Endometrium (tissue), 2 donors: ENCODE measurements at regions not wholly inside any gene's neighbourhood (a gene's known extent, or its start where the extent isn't known, plus 50 kb on each side); places are given as distances from the start of the nearest gene placed in this dataset.
"Not testable (repeated sequence)": the region's sequence is repeated elsewhere in the genome, so short reads cannot be mapped to it uniquely, and the experiment has no call there.

Source experiments
- FAIRE-seq: peaks from 2 replicates; lab custom pipeline; 2012; peaks lifted over from hg19 to GRCh38; lab: Jason Lieb, UNC
- donor health status: control.
- donor health status: control.

DNA sequence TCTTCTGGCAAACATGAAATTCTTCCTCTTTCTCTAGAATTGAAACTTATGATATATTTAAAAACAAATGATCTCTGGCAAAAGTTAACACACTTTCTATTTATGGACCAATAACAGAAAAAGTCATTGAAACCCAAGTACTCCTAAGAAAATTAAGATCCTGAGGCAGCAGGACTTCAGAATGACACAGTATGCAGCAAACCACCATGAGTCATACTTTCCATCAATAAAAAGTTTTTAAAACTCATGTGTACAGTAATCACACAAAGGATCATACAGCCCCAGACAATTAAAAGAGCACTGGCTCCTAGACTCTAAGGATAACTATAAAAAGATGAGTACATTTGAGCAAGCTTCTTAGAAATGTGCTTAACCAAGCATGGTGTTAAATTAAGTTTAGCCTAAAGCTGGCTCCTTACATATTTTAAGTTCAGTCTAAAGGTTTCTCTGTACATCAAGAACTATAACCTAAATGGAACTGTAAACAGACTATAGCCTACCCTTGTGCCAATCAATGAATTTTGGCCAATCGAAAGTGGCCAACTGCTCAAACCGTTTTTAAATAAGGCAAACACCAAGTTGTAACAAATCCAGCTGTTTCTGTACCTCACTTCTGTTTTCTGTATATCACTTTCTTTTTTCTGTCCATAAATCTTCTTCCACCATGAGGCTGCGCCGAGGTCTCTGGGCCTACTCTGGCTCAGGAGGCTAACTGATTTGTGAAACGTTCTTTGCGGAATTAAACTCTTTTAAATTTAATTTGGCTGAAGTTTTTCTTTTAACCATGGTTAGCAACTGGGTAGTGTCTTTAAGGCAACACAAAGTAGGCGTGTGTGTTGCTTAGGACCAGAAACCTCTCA is 232.1 kb upstream of the PIK3R1 start:
- peak; percentile 91 for FAIRE-seq

DNA sequence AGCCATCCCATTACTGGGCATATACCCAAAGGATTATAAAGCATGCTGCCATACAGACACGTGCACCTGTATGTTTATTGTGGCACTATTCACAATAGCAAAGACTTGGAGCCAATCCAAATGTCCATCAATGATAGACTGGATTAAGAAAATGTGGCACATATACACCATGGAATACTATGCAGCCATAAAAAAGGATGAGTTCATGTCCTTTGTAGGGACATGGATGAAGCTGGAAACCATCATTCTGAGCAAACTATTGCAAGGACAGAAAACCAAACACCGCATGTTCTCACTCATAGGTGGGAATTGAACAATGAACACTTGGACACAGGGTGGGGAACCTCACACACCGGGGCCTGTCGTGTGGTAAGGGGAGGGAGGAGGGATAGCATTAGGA is 233.4 kb upstream of the PIK3R1 start:
- FAIRE-seq = not testable (repeated sequence)

GRCh38 chr5:67978171-67978570 is 237.4 kb upstream of the PIK3R1 start:
- no peak for FAIRE-seq

DNA sequence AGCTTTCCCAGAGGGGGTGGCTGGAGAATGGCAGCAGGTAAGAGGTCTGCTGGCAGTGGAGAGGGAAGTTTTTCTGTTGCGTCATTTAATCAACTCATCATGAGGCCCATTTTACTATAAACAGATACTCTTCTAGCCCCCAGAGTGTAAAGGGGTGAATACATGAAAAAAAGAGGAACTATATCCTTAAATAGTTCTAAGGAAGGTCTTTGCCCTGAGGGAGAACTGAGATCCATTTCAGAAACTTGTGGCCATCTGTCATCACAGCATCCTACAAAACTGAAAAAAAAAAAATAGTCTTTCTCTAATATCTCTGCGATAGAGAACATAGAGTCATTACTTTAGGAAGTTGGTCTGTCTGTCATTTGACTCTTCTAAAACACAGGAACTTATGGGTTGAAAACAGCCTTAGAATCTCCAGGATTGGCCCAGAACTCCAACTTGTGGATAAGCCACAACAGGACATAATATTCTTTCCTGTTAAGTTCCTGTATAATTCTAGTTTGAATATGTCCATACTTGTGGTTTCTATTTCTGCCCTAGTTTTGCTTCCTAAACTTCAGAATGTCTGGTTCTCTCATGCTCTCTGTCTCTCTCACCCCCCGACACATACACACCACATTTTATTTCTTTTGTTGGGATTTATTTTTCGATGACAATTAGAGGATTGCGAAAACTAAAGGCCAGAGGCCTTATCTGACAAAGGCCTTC is 238.5 kb upstream of the PIK3R1 start:
- FAIRE-seq = no peak

- FAIRE-seq = no peak
Measured at GRCh38 chr5:67976181-67976580, 239.4 kb upstream of the PIK3R1 start.

DNA sequence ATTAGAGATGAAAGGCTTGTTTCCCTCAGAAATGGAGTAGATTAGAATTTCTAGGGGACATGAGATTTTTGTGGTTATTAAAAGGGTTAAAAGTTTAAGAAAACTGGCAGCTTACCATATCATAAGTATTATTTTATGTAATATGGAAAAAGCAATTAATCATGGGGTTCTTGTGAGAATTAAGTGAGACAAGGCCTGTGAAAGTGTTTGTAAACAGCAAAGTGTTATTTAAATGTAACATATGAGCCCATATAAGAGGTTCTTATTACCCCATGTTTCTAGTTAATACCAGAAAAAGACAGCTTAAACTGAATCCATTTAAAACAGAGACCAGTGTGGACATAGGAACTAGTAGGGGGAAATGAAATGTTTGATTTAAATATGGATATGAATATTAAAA is 241.1 kb upstream of the PIK3R1 start:
- no peak for FAIRE-seq

DNA sequence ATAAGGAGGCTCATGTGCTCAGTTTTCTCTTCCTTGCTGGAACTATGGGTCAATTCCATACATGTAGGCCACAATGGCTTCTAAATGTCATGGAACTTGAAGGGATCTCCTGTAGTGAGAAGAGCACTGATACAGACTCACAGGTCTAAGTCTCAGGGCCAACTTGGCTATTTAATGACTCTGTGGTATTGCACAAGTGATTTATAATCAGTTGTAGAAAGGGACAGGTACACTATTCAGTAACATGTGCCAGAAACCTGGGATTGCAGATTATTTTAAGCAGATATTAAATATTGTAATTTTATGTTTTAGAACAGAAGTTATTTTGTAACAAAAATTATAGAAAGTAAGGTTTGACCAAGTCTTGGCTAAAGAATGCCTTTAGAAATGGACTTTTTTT is 241.5 kb upstream of the PIK3R1 start:
- FAIRE-seq = no peak

- no peak for FAIRE-seq
Measured at GRCh38 chr5:67971971-67972821, 243.4 kb upstream of the PIK3R1 start.

DNA sequence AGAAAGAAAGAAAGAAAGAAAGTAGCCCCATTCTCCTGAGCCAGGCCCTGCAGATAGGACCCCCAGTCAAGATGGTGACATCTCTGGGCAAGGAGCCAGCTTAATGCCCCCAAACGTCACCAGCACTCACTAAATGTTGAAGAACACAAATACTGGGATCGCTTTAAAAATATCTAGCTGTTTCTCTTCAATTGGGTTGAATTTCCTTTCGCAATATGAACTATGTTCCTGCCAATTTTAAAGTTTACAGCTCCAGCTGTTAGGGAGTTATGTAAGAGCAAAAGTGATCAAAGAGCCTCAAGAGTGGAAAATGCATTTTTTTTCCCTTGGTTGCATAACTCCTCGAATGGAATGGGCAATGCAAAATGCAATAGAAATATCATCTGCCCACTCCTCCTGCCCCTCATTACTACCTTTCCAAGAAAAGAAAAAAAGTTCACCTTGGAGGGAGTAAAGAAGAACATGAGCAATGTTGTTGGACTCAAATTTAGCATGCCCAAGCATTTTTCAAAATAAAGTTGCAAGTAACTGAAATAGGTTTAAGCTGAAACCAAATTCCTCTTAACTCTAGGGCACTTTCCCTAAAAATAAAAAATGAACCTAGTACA is 244.2 kb upstream of the PIK3R1 start:
- FAIRE-seq = peak; percentile 35

DNA sequence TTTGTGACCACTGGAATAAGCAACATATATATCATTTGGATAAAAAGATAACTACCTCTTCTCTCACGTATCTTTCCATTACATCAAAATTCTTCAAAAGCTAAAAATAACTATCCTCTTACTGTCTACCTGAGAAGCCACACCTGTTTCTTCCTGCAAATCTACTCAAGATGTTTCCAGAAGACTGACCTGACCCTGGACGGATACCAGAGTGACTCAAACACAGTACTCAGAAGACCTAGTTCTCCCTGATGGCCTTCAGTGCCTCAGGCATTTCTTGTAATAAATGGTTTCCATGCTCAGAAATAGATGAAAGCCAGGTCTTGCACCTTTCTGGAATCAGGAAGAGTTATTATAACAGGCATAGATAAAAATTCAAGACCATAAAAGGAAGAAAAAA is 245.9 kb upstream of the PIK3R1 start:
- no peak for FAIRE-seq

DNA sequence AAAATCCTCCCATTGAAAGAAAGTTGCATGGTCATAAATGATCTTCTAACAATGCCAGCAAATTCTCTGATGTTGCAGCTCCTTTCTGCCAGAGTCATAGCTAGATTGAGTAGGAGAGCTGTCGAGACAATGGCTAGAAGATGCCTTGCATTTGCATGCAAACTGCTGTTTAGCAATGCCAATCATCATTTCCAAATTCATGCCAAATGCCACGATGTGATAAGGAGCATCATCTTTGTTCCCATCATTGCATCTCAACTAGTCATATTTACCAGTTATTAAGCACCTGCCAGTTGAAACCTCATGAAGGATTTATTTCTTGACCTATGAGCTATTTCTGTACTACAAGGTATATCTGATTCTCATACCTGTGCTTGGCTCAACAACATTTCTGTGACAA is 246.4 kb upstream of the PIK3R1 start:
- no peak for FAIRE-seq

DNA sequence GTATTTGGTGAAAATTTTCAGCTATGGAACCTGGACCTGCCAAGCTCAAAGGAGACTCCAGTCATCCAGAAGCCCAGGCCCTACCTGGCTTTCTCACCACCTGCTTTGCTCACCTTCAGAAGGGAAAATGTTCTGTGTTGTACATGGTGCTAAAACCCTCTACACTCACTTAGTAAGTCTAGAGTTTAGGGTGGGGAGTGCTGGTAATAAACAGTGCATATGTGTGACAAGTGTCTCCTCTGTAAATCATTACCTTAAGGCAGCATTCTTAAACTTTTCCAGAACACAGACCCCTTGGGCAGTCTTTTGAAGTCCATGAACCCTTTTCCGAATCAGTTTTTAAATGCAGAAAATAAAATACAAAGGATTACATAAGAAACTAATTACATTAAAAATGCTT is 248.8 kb upstream of the PIK3R1 start:
- no peak for FAIRE-seq

- FAIRE-seq = no peak
Measured at GRCh38 chr5:67964619-67965018, 250.9 kb upstream of the PIK3R1 start.

DNA sequence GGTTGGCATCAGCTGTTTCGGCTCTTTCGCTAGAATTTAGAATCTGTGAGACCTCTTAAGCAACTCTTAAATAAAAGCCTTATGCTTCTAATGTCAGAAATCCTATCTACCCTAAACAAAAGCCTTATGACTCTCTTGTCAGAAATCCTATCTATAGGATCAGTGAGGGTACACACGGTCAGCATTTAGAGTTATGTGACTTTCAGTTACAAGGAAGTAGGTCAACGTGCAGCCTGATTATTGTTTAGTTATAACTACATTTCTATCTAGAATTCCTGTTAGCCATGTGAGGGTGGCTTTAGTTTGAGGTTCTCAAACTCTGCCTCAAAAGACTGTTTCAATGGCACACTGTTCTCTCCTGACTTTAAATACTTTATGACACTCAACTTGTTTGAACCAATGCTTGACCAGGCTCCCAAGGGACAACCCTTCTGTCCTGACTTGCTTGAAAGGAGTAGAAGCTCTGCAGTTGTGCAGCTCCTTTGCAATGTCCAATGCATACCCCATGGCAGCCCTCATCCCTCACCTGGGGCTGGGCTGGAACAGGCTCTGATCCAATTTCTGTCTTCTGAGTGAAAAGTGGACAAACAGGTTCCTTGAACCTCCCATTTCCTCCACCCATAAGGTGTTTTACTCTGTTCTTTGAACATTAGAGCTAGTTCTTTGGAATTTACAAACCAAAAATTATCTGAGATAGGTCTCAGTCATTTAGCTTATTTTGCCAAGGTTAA is 251.6 kb upstream of the PIK3R1 start:
- FAIRE-seq = no peak

DNA sequence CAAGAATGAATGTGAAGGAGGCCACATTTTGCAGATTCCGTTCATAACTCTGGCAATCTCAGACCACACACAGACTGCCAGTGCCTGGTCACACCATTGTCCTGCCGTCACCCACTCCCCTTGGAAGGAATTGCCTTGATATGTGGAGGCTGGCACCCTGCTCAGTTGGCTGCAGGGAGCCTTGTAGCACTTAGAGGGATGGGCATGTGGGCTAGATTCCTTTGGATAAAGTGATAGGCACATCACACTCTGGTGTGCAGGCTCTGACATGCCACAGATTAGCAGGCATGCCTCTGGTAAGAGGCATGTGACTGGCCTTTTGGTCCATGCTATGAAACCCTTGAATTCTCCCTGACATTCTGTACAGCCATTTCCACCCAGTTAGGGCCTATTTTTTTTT is 254.6 kb upstream of the PIK3R1 start:
- no peak for FAIRE-seq

DNA sequence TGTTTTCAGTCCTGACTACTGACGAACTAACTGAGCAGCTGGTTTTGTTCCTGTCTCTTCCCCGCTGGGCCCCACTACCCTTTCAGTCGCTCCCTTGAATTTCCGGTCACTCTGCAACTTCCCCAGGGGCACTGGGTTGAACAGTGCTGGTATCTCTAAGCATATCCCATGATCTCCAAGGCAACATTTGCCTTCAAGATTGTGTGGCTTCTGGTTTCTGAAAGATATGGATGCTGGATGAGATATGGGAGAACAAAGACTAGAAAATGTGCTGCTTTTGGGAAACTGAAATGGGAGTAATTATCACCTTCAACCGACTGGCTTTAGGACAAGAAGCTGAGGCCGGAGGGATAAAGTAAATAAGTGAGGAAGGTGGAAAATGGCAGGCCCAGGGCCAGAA is 258.2 kb upstream of the PIK3R1 start:
- FAIRE-seq = no peak

DNA sequence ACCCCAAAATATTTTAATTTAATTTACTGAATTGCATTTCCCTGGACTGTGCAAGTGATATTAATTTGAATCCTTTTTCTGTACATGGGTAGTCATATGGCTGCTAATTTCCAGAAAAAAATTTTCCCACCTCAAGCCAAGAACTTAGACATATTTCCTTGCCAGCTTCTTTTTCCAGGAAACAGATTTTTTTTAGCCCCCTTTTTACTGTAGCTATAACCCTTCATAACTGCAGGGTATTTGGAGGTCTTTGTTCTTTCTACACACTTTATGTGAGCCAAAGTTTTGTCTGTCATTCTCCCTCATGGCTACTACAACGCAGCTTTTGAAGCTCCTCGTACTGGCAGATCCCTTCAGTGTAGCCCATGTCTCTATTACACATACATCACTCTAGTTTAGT is 261.2 kb upstream of the PIK3R1 start:
- FAIRE-seq = no peak

DNA sequence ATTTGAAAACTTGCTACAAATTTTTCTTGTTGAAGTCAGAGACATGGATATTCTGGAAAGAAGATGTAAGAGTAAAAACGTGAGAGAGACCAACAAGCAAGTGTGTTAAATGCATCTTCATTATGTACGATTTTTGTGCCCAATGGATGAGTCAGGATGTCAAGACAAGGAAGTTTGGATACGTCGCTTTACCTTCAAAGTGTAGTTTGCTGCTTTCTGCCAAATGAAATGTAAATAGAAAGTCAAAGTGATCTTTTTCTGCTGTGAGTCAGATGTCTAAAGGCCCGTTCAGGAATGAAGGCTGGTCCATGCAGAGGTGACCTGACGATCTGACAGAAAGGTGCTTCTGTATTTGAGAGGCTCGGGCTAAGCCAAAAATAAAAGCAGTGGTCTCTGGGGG is 273.1 kb upstream of the PIK3R1 start:
- FAIRE-seq = no peak

DNA sequence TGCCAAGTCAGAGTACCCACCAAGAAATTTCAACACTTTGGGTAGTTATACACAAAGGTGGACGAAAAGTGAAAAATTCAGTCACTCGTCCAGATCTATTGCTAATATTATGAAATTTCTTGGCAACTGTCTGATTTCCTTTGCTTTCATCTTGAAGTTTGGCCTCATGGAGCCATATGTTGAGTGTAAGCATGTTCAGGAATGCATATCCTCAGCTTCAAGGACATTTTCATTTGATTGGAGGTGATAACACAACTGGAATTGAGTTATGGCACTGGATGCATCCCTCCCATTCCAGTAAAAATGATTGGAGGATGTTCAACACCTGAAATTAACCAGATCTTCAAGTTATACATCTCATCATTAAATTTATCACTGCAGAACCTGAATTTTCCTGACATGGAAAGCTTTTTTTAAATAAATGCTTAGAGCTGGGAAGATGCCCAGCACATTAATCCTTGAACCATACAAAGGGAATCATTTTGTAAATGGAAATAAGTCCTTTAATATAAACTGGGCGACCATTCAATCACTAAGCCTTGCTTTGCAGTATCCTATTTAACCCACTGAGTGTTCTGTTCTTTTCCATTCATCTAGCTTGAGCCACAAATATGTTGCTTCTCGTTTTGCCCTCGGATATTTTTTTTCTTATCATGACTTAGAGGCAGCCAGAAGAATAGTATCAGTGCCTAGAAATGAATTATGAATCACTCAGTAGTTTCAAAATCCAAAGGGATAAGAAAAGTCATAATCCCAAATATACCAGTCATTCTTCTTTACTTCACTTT is 273.7 kb upstream of the PIK3R1 start:
- FAIRE-seq = no peak

DNA sequence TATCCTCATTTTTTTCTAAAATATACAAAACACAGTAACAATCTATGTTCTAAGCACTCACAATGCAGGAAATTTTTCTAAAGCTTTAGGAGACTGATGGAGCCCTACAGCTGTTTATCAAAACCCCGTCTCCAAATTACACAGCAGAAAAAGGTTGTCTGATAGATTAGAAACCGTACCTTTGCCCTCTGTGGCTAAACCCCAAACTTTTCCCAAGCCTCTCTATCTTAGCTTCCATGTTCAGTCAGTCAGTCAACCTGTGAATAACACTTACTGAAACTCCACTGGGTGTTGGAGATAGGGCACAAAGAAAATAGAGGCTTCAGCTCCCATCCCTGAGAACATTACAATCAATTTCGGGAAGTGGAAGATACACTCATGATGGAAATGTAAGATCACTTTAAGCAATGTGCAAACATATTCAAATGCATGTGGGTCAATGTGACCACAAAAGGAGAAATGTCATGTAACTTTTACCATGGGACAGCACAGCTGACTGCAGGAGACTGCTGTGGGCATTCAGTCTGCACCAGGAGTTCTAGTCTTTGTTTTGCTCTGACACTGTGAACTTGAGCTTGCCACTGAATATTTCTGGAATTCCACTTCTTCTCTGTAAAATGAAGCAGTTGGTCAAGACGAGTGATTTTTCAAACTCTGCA is 279.5 kb upstream of the PIK3R1 start:
- FAIRE-seq = no peak
